OCI-LY1 (cell line): ENCODE measurements at regions not wholly inside any gene's neighbourhood (a gene's known extent, or its start where the extent isn't known, plus 50 kb on each side); places are given as distances from the start of the nearest gene placed in this dataset.

ENCODE experiments used
- H2AFZ ChIP-seq: fragments of 200-600 bp; sonication (generic), shearing (Covaris generic); 2 replicates; pipeline ENCODE4 v1.6.0; 2014; ENCODE audit warnings: antibody characterized with exemption, mild to moderate bottlenecking, low read length
- H3F3A ChIP-seq: fragments of 200-600 bp; sonication (generic), shearing (Covaris generic); 2 replicates; pipeline ENCODE4 v1.6.0; 2014; ENCODE audit warnings: mild to moderate bottlenecking, antibody characterized with exemption, low read length, moderate library complexity; ENCODE audit not compliant: insufficient read depth
- H3K27ac ChIP-seq: fragments of 200-600 bp; sonication (generic); 2 replicates; pipeline ENCODE4 v1.5.1; 2014; ENCODE audit warnings: low read length, mixed run types, mild to moderate bottlenecking, low read depth; ENCODE audit not compliant: poor library complexity, severe bottlenecking
- H3K27me3 ChIP-seq: fragments of 200-600 bp; sonication (generic); 2 replicates; pipeline ENCODE4 v1.6.0; 2014; ENCODE audit warnings: antibody characterized with exemption, mild to moderate bottlenecking, low read length, moderate library complexity; ENCODE audit not compliant: insufficient read depth
- H3K36me3 ChIP-seq: fragments of 200-600 bp; sonication (generic); 2 replicates; pipeline ENCODE4 v1.6.1; 2014; ENCODE audit warnings: mild to moderate bottlenecking, antibody characterized with exemption, low read length, moderate library complexity, mixed read lengths; ENCODE audit not compliant: insufficient read depth
- H3K4me1 ChIP-seq: fragments of 200-600 bp; sonication (generic); 2 replicates; pipeline ENCODE4 v1.5.1; 2014; ENCODE audit warnings: mild to moderate bottlenecking, low read length, moderate library complexity; ENCODE audit not compliant: insufficient read depth, severe bottlenecking
- H3K4me2 ChIP-seq: fragments of 200-600 bp; sonication (generic), shearing (Covaris generic); 2 replicates; pipeline ENCODE4 v1.6.1; 2014; ENCODE audit warnings: low read length
- H3K4me3 ChIP-seq: fragments of 200-600 bp; sonication (generic); 2 replicates; pipeline ENCODE4 v1.5.1; 2014; ENCODE audit warnings: low read length, low read depth, mild to moderate bottlenecking, mixed read lengths; ENCODE audit not compliant: poor library complexity, severe bottlenecking
- H3K79me2 ChIP-seq: fragments of 200-600 bp; shearing (Covaris generic); 2 replicates; pipeline ENCODE4 v1.6.1; 2016; ENCODE audit warnings: mixed run types, low read length, mixed read lengths; ENCODE audit not compliant: insufficient read depth
- H3K9ac ChIP-seq: fragments of 200-600 bp; sonication (generic), shearing (Covaris generic); 2 replicates; pipeline ENCODE4 v1.6.1; 2014; ENCODE audit warnings: mild to moderate bottlenecking, low read length, mixed read lengths
- H3K9me2 ChIP-seq: fragments of 200-600 bp; sonication (generic), shearing (Covaris generic); 2 replicates; pipeline ENCODE4 v1.6.1; 2014; ENCODE audit warnings: low read depth, mild to moderate bottlenecking, low read length, mixed read lengths
- H3K9me3 ChIP-seq: fragments of 200-600 bp; shearing (Covaris generic); 2 replicates; pipeline ENCODE4 v1.6.1; 2014; ENCODE audit warnings: low read length, mixed read lengths
- H4K20me1 ChIP-seq: fragments of 200-600 bp; sonication (generic), shearing (Covaris generic); 2 replicates; pipeline ENCODE4 v1.6.0; 2016; ENCODE audit warnings: mild to moderate bottlenecking, low read length; ENCODE audit not compliant: insufficient read depth
- EZH2 ChIP-seq: fragments of 200-600 bp; sonication (generic), shearing (Covaris generic); IDR thresholded peaks from 2 replicates; pipeline ENCODE4 v1.8.0; 2017; ENCODE audit warnings: borderline replicate concordance, mixed run types, mild to moderate bottlenecking, antibody characterized with exemption, low read length, moderate library complexity, mixed read lengths
- TF ChIP-seq, protein P1 (sequence below): fragments of 200-600 bp; sonication (generic), shearing (Covaris generic); IDR thresholded peaks from 2 replicates; pipeline ENCODE4 v1.5.1; 2017; ENCODE audit warnings: mild to moderate bottlenecking, antibody characterized with exemption, low read length, moderate library complexity, mixed read lengths

DNA sequence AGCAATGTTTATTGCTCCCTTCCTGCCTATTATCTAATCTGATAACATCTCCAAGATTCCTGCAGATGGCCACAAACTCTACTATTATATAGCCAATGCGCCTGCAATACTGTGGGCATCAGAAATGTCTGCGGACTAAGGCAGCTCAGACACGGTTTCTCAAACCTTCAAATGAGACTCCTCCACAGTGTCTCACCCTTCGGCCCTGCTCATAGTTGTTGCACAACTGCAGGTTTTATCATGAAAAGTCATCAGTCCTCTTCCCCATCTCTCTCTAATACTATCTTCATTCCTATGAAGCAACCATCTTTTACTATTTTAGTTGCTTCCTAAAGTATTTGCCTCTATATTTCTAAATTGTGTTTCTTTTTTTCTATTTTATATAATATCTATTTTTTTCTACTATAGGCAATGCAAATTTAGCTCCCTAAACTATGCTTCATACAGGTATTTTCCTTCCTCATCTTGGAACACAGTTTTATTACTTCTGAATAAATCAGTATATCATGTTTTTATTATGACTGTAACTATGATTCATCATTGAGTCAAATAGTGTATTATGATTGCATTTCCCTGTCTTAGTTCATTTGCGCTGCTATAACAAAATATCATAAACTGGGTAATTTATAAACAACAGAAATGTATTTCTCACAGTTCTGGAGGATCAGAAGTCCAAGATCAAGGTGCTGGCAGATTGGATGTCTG is 129.7 kb upstream of the EDNRA start:
- Histone ChIP-seq H3K9me2 (no peaks in the 10 kb centered on the region), H3K27me3 (no peaks in the 10 kb centered on the region), H3K27ac (no peak overlapping the region), H3K36me3 (no peaks in the 10 kb centered on the region), H4K20me1 (no peaks in the 10 kb centered on the region), H3K4me2 (no peak overlapping the region), H2AFZ (no peak overlapping the region), H3F3A (no peaks in the 10 kb centered on the region), H3K4me1 (no peaks in the 10 kb centered on the region), H3K4me3 (no peak overlapping the region), H3K79me2 (no peaks in the 10 kb centered on the region), H3K9me3 (no peaks in the 10 kb centered on the region), H3K9ac (no peak overlapping the region)
- TF ChIP-seq EZH2 = no peak
- TF ChIP-seq, protein P1, sequence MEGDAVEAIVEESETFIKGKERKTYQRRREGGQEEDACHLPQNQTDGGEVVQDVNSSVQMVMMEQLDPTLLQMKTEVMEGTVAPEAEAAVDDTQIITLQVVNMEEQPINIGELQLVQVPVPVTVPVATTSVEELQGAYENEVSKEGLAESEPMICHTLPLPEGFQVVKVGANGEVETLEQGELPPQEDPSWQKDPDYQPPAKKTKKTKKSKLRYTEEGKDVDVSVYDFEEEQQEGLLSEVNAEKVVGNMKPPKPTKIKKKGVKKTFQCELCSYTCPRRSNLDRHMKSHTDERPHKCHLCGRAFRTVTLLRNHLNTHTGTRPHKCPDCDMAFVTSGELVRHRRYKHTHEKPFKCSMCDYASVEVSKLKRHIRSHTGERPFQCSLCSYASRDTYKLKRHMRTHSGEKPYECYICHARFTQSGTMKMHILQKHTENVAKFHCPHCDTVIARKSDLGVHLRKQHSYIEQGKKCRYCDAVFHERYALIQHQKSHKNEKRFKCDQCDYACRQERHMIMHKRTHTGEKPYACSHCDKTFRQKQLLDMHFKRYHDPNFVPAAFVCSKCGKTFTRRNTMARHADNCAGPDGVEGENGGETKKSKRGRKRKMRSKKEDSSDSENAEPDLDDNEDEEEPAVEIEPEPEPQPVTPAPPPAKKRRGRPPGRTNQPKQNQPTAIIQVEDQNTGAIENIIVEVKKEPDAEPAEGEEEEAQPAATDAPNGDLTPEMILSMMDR = no peak

GRCh38 chr4:147354237-147354636 is 126.7 kb upstream of the EDNRA start:
- Histone ChIP-seq H3K9me3 (no peaks in the 10 kb centered on the region), H3K4me1 (no peaks in the 10 kb centered on the region), H3K4me3 (no peak overlapping the region), H3K79me2 (no peaks in the 10 kb centered on the region), H3K4me2 (no peak overlapping the region), H3K9ac (no peak overlapping the region), H3K27ac (no peak overlapping the region), H3F3A (no peaks in the 10 kb centered on the region), H3K9me2 (no peaks in the 10 kb centered on the region), H3K36me3 (no peaks in the 10 kb centered on the region), H3K27me3 (no peaks in the 10 kb centered on the region), H2AFZ (no peak overlapping the region), H4K20me1 (no peaks in the 10 kb centered on the region)
- TF ChIP-seq, protein P1 = no peak
- TF ChIP-seq EZH2 = no peak

- H3K36me3 ChIP-seq = no peaks in the 10 kb centered on the region
- no peak overlapping the region for H3K27ac ChIP-seq
- no peaks in the 10 kb centered on the region for H3K9me3 ChIP-seq
- TF ChIP-seq, protein P1 = no peak
- no peak for TF ChIP-seq EZH2
- H3K27me3 ChIP-seq = no peaks in the 10 kb centered on the region
- H3K9ac ChIP-seq = no peak overlapping the region
- H3F3A ChIP-seq = no peaks in the 10 kb centered on the region
- H4K20me1 ChIP-seq = no peaks in the 10 kb centered on the region
- H3K4me3 ChIP-seq = no peak overlapping the region
- no peaks in the 10 kb centered on the region for H3K9me2 ChIP-seq
- no peak overlapping the region for H3K4me2 ChIP-seq
- no peaks in the 10 kb centered on the region for H3K4me1 ChIP-seq
- H2AFZ ChIP-seq = no peak overlapping the region
- H3K79me2 ChIP-seq = no peaks in the 10 kb centered on the region
Measured at GRCh38 chr4:147355032-147355656, 125.8 kb upstream of the EDNRA start.
